NCI-H2107 treated with DMSO at 0.1 percent for 48 hours (cell line): ENCODE measurements at regions not wholly inside any gene's neighbourhood (a gene's known extent, or its start where the extent isn't known, plus 50 kb on each side); places are given as distances from the start of the nearest gene placed in this dataset.
A peak's percentile ranks its signal among the peaks of the same experiment; 100 is the strongest.

Experiments used
- DNase-seq: peaks from one replicate; lab custom pipeline; 2025; ENCODE audit not compliant: unreplicated experiment; lab: John Stamatoyannopoulos, UW

- DNase-seq, result no peak
Measured at GRCh38 chr18:66759050-66759828, 155.3 kb upstream of the CDH19 start.

GRCh38 chr18:66757946-66758345 lies 154.1 kb upstream of the CDH19 start:
- DNase-seq, result no peak

GRCh38 chr18:66754335-66754734 lies 150.4 kb upstream of the CDH19 start:
- DNase-seq, result peak; percentile 53

- DNase-seq, result no peak
Measured at GRCh38 chr18:66752733-66753132, 148.8 kb upstream of the CDH19 start.

- no peak for DNase-seq
Measured at GRCh38 chr18:66749481-66750035, 145.7 kb upstream of the CDH19 start.

- DNase-seq, result no peak
Measured at GRCh38 chr18:66749030-66749429, 145.1 kb upstream of the CDH19 start.

- no peak for DNase-seq
Measured at GRCh38 chr18:66742832-66743231, 138.9 kb upstream of the CDH19 start.

- no peak for DNase-seq
Measured at GRCh38 chr18:66735933-66736332, 132.0 kb upstream of the CDH19 start.

- DNase-seq, result no peak
Measured at GRCh38 chr18:66734451-66734850, 130.6 kb upstream of the CDH19 start.

GRCh38 chr18:66731890-66732289 lies 128.0 kb upstream of the CDH19 start:
- DNase-seq, result no peak

- DNase-seq, result no peak
Measured at GRCh38 chr18:66729442-66730239, 125.8 kb upstream of the CDH19 start.

- DNase-seq, result no peak
Measured at GRCh38 chr18:66728951-66729350, 125.1 kb upstream of the CDH19 start.

- no peak for DNase-seq
Measured at GRCh38 chr18:66727991-66728390, 124.1 kb upstream of the CDH19 start.

- peak; percentile 30 for DNase-seq
Measured at GRCh38 chr18:66724664-66725356, 120.9 kb upstream of the CDH19 start.

- DNase-seq, result no peak
Measured at GRCh38 chr18:66722671-66723070, 118.8 kb upstream of the CDH19 start.

GRCh38 chr18:66708646-66709045 lies 104.8 kb upstream of the CDH19 start:
- DNase-seq, result no peak

GRCh38 chr18:66707473-66707872 lies 103.6 kb upstream of the CDH19 start:
- no peak for DNase-seq

GRCh38 chr18:66695281-66695680 lies 91.4 kb upstream of the CDH19 start:
- DNase-seq, result no peak

- DNase-seq, result no peak
Measured at GRCh38 chr18:66694852-66695251, 91.0 kb upstream of the CDH19 start.

- DNase-seq, result no peak
Measured at GRCh38 chr18:66687635-66688034, 83.7 kb upstream of the CDH19 start.

GRCh38 chr18:66682855-66683322 lies 79.0 kb upstream of the CDH19 start:
- DNase-seq, result no peak
